ENCODE measurements at regions not wholly inside any gene's neighbourhood (a gene's known extent, or its start where the extent isn't known, plus 50 kb on each side); places are given as distances from the start of the nearest gene placed in this dataset.

- DNase-seq: no peak
These were observed 52.1 kb upstream of the PAPPA start for GRCh38 chr9:116101516-116101915.

DNA sequence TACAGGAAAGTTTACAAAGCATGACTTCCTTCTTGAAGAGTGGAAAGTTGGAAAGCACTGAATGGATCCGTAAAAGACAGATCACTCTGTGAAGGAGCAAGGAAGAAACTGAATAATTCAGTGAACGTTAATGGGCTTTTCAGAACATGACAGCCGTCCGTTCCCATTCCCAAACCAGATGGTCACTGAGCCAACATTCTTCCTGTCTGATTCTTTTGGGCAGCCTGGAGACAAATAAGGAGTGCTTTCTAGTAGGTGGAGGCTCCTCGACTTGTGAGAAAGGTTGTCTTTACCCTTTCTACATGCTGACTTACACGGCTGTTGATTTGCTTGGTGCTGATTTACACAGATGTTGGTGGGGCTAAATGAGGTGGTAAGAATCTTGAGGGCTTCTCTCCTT, 51.0 kb upstream of the PAPPA start:
- no peak for DNase-seq
